ENCODE measurements at regions not wholly inside any gene's neighbourhood (a gene's known extent, or its start where the extent isn't known, plus 50 kb on each side); places are given as distances from the start of the nearest gene placed in this dataset.

GRCh38 chr4:163858515-163858914 lies 364.0 kb downstream of the TMA16 start:
- Mint-ChIP-seq H3K27ac (no peak overlapping the region), H3K36me3 (ENCODE audit: low read depth) (no peaks in the 10 kb centered on the region), H3K4me1 (no peaks in the 10 kb centered on the region), H3K4me3 (no peak overlapping the region), H3K9me3 (no peaks in the 10 kb centered on the region), H3K27me3 (ENCODE audit: low read depth, poor library complexity) (no peaks in the 10 kb centered on the region)
- TF ChIP-seq CTCF (IDR thresholded peaks at IDR 0.05): no peak
- DNase-seq: no peak

GRCh38 chr4:163863082-163863481 lies 368.6 kb downstream of the TMA16 start:
- Mint-ChIP-seq H3K27me3 (ENCODE audit: low read depth, poor library complexity) (no peaks in the 10 kb centered on the region), H3K4me3 (no peak overlapping the region), H3K9me3 (no peaks in the 10 kb centered on the region), H3K27ac (no peak overlapping the region), H3K36me3 (ENCODE audit: low read depth) (no peaks in the 10 kb centered on the region), H3K4me1 (no peaks in the 10 kb centered on the region)
- no peak for DNase-seq
- no peak for TF ChIP-seq CTCF (IDR thresholded peaks at IDR 0.05)

GRCh38 chr4:163865010-163865409 lies 370.5 kb downstream of the TMA16 start:
- no peak for TF ChIP-seq CTCF (IDR thresholded peaks at IDR 0.05)
- Mint-ChIP-seq H3K9me3 (no peaks in the 10 kb centered on the region), H3K4me1 (no peaks in the 10 kb centered on the region), H3K4me3 (no peak overlapping the region), H3K27ac (no peak overlapping the region), H3K27me3 (ENCODE audit: low read depth, poor library complexity) (no peaks in the 10 kb centered on the region), H3K36me3 (ENCODE audit: low read depth) (no peaks in the 10 kb centered on the region)
- DNase-seq: no peak

GRCh38 chr4:163866728-163867315 lies 372.3 kb downstream of the TMA16 start:
- H3K9me3 Mint-ChIP-seq: no peaks in the 10 kb centered on the region
- no peak for TF ChIP-seq CTCF (IDR thresholded peaks at IDR 0.05)
- H3K27ac Mint-ChIP-seq: no peak overlapping the region
- no peak overlapping the region for H3K4me3 Mint-ChIP-seq
- no peaks in the 10 kb centered on the region for H3K4me1 Mint-ChIP-seq
- H3K36me3 Mint-ChIP-seq (ENCODE audit: low read depth): no peaks in the 10 kb centered on the region
- H3K27me3 Mint-ChIP-seq (ENCODE audit: low read depth, poor library complexity): no peaks in the 10 kb centered on the region
- DNase-seq: no peak

- H3K9me3 Mint-ChIP-seq: no peaks in the 10 kb centered on the region
- TF ChIP-seq CTCF (IDR thresholded peaks at IDR 0.05): no peak
- H3K36me3 Mint-ChIP-seq (ENCODE audit: low read depth): no peaks in the 10 kb centered on the region
- no peaks in the 10 kb centered on the region for H3K4me1 Mint-ChIP-seq
- no peak overlapping the region for H3K27ac Mint-ChIP-seq
- no peaks in the 10 kb centered on the region for H3K27me3 Mint-ChIP-seq (ENCODE audit: low read depth, poor library complexity)
- no peak for DNase-seq
- H3K4me3 Mint-ChIP-seq: no peak overlapping the region
Observed at GRCh38 chr4:163868445-163868844, 374.0 kb downstream of the TMA16 start.

- Mint-ChIP-seq H3K4me3 (no peak overlapping the region), H3K27ac (no peak overlapping the region), H3K27me3 (ENCODE audit: low read depth, poor library complexity) (no peaks in the 10 kb centered on the region), H3K9me3 (no peaks in the 10 kb centered on the region), H3K36me3 (ENCODE audit: low read depth) (no peaks in the 10 kb centered on the region), H3K4me1 (no peaks in the 10 kb centered on the region)
- TF ChIP-seq CTCF (IDR thresholded peaks at IDR 0.05): no peak
- no peak for DNase-seq
Observed at GRCh38 chr4:163871078-163871477, 376.6 kb downstream of the TMA16 start.

Data from nephron progenitor cell (in vitro differentiated cells).